ENCODE measurements at regions not wholly inside any gene's neighbourhood (a gene's known extent, or its start where the extent isn't known, plus 50 kb on each side); places are given as distances from the start of the nearest gene placed in this dataset.

DNA sequence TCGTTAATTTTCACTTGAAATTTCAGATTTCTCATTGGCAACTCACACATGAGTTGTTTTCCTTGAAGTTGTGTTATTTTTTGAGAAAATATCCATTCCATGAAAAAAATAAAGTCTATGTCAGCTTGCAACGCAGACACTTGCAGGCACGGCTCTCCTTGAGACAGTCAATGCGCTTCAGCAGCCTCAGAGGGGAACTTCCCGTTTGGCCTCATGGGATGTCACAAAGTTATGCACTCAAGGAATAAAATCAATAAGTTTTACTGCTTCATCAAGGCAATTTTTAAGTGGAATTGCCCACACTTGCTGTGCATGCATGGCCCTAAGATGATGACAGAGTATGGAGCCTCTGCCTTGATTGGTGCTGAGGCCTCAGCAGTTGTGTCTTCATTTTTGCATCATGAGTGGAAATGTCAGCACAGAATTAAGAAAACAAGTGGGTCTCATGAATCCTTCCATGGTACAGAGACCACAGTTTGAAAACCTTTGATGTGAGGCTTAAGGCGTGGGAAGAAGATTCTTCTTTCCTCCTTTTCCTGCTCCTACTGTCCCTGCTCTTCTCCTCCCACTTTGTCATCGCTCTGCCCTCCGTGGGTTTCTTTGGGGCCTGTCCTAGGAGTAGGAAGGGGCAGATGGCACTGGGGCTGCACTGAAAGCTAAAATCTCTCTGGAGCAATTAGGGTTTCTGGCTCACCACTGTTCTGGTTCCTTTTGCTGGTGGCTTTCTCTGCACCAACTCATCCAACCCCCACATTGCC is 509.0 kb upstream of the B3GAT1 start:
- DNase-seq (ENCODE audit: low spot score) = no peak
- TF ChIP-seq, protein P1, sequence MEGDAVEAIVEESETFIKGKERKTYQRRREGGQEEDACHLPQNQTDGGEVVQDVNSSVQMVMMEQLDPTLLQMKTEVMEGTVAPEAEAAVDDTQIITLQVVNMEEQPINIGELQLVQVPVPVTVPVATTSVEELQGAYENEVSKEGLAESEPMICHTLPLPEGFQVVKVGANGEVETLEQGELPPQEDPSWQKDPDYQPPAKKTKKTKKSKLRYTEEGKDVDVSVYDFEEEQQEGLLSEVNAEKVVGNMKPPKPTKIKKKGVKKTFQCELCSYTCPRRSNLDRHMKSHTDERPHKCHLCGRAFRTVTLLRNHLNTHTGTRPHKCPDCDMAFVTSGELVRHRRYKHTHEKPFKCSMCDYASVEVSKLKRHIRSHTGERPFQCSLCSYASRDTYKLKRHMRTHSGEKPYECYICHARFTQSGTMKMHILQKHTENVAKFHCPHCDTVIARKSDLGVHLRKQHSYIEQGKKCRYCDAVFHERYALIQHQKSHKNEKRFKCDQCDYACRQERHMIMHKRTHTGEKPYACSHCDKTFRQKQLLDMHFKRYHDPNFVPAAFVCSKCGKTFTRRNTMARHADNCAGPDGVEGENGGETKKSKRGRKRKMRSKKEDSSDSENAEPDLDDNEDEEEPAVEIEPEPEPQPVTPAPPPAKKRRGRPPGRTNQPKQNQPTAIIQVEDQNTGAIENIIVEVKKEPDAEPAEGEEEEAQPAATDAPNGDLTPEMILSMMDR (IDR thresholded peaks at IDR 0.05; ENCODE audit: borderline replicate concordance, control extremely low read depth, extremely low read depth, insufficient read depth, missing control alignments) = no peak
- in situ Hi-C loops (cut with MboI; ENCODE audit: low sequenced_read_pairs, unreplicated experiment) = no loop called here

DNA sequence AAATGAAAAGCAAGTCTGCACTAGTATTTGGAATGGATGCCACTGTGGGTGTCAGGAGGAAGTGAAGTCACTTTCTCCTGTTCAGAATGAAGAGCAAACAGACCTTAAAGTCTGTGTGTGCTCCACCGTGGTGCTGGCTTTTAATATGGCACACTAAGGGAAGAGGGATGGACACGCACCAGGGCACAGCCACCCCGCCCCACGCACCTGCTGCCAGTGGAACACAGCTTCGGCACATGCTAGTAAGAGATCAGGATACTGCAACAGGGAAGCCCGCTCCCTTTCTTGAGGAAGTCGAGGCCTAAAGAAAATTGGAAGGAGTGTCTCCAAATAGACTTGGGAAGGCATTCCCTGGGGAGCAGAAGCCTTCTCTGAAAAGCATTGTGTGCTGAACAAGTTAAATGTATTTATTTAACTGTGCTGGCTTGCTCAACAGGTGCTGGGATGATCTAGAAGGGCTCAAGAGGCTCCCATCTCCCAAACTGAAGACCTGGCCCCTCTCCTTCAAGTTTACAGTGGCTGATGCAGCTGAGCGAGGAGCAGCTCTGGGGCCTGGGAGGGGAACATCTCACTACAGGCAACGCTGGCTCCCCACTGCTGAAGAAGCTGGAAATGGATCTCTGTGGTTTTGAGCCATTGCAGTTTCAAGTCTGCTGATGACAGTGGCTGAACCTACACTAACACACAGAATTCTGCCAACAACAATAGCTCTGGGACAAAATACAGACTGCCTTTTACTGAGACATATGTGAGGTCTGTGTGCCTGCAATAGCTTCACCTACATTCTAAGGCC is 504.6 kb upstream of the B3GAT1 start:
- in situ Hi-C loops (cut with MboI; ENCODE audit: low sequenced_read_pairs, unreplicated experiment) = no loop called here
- DNase-seq (ENCODE audit: low spot score) = no peak
- TF ChIP-seq, protein P1 (IDR thresholded peaks at IDR 0.05; ENCODE audit: borderline replicate concordance, control extremely low read depth, extremely low read depth, insufficient read depth, missing control alignments) = no peak

DNA sequence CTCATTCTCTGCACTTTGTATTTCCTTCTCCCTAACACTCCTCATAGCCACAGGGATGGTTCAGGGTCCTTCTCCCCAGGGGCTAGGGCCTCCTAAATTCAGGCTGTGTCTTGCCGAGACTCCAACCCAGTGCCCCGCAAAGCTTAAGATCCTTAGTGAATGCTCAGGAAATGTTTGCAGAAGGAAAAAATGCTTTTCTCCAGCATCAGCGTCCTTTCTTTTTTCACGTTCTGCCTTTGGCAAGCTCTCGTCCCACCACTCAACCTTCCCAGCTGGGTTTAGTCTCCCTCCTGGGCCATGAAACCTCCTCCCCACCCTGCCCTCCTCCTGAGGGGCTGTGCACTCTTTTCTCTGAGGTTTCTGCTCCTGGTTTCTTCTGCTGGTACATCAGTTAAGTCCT is 503.8 kb upstream of the B3GAT1 start:
- in situ Hi-C loops (cut with MboI; ENCODE audit: low sequenced_read_pairs, unreplicated experiment) = no loop called here
- TF ChIP-seq, protein P1 (IDR thresholded peaks at IDR 0.05; ENCODE audit: borderline replicate concordance, control extremely low read depth, extremely low read depth, insufficient read depth, missing control alignments) = no peak
- DNase-seq (ENCODE audit: low spot score) = no peak

GRCh38 chr11:134915212-134915611 is 503.2 kb upstream of the B3GAT1 start:
- TF ChIP-seq, protein P1 (IDR thresholded peaks at IDR 0.05; ENCODE audit: borderline replicate concordance, control extremely low read depth, extremely low read depth, insufficient read depth, missing control alignments) = no peak
- DNase-seq (ENCODE audit: low spot score) = no peak
- in situ Hi-C loops (cut with MboI; ENCODE audit: low sequenced_read_pairs, unreplicated experiment) = no loop called here

- in situ Hi-C loops (cut with MboI; ENCODE audit: low sequenced_read_pairs, unreplicated experiment) = no loop called here
- DNase-seq (ENCODE audit: low spot score) = no peak
- TF ChIP-seq, protein P1 (IDR thresholded peaks at IDR 0.05; ENCODE audit: borderline replicate concordance, control extremely low read depth, extremely low read depth, insufficient read depth, missing control alignments) = no peak
Measured at GRCh38 chr11:134913999-134914590, 502.1 kb upstream of the B3GAT1 start.

GRCh38 chr11:134913391-134913790 is 501.3 kb upstream of the B3GAT1 start:
- no peak for DNase-seq (ENCODE audit: low spot score)
- in situ Hi-C loops (cut with MboI; ENCODE audit: low sequenced_read_pairs, unreplicated experiment) = no loop called here
- TF ChIP-seq, protein P1 (IDR thresholded peaks at IDR 0.05; ENCODE audit: borderline replicate concordance, control extremely low read depth, extremely low read depth, insufficient read depth, missing control alignments) = no peak

Data from GM13976 (cell line).